Activated gamma-delta T cell (primary cell): ENCODE measurements at regions not wholly inside any gene's neighbourhood (a gene's known extent, or its start where the extent isn't known, plus 50 kb on each side); places are given as distances from the start of the nearest gene placed in this dataset.
"Not testable (repeated sequence)": the region's sequence is repeated elsewhere in the genome, so short reads cannot be mapped to it uniquely, and the experiment has no call there.

ENCODE experiments used
- DNase-seq: peaks from one replicate; lab custom pipeline; 2025; lab: John Stamatoyannopoulos, UW

- DNase-seq, result no peak
These were observed 170.8 kb downstream of the SUCLG1 start for GRCh38 chr2:84288293-84288692.

GRCh38 chr2:84286878-84287277, 172.2 kb downstream of the SUCLG1 start:
- no peak for DNase-seq

GRCh38 chr2:84285056-84285747, 173.9 kb downstream of the SUCLG1 start:
- no peak for DNase-seq

GRCh38 chr2:84283506-84283905, 175.6 kb downstream of the SUCLG1 start:
- DNase-seq, result no peak

GRCh38 chr2:84281510-84281909, 177.6 kb downstream of the SUCLG1 start:
- no peak for DNase-seq

GRCh38 chr2:84280873-84281272, 178.2 kb downstream of the SUCLG1 start:
- DNase-seq, result no peak

GRCh38 chr2:84278386-84278785, 180.7 kb downstream of the SUCLG1 start:
- no peak for DNase-seq

- DNase-seq, result no peak
These were observed 182.4 kb downstream of the SUCLG1 start for GRCh38 chr2:84276590-84277255.

GRCh38 chr2:84273406-84273805, 185.7 kb downstream of the SUCLG1 start:
- DNase-seq, result no peak

GRCh38 chr2:84271977-84272376, 187.1 kb downstream of the SUCLG1 start:
- DNase-seq, result no peak

- no peak for DNase-seq
These were observed 201.2 kb downstream of the SUCLG1 start for GRCh38 chr2:84257831-84258230.

GRCh38 chr2:84251651-84252302, 207.3 kb downstream of the SUCLG1 start:
- no peak for DNase-seq

GRCh38 chr2:84249140-84249539, 209.9 kb downstream of the SUCLG1 start:
- DNase-seq, result no peak

GRCh38 chr2:84247532-84247931, 211.5 kb downstream of the SUCLG1 start:
- no peak for DNase-seq

GRCh38 chr2:84243788-84244733, 215.0 kb downstream of the SUCLG1 start:
- DNase-seq, result no peak

GRCh38 chr2:84238907-84239306, 220.2 kb downstream of the SUCLG1 start:
- no peak for DNase-seq

GRCh38 chr2:84236288-84236687, 222.8 kb downstream of the SUCLG1 start:
- no peak for DNase-seq

GRCh38 chr2:84234103-84234502, 225.0 kb downstream of the SUCLG1 start:
- no peak for DNase-seq

GRCh38 chr2:84231478-84231877, 227.6 kb downstream of the SUCLG1 start:
- DNase-seq, result no peak

GRCh38 chr2:84224121-84224520, 235.0 kb downstream of the SUCLG1 start:
- no peak for DNase-seq

- no peak for DNase-seq
These were observed 235.9 kb downstream of the SUCLG1 start for GRCh38 chr2:84223191-84223590.

- not testable (repeated sequence) for DNase-seq
These were observed 238.0 kb downstream of the SUCLG1 start for GRCh38 chr2:84221102-84221501.
